GM04504 (cell line): ENCODE measurements at regions not wholly inside any gene's neighbourhood (a gene's known extent, or its start where the extent isn't known, plus 50 kb on each side); places are given as distances from the start of the nearest gene placed in this dataset.

Experiments used
- DNase-seq: peaks from one replicate; pipeline ENCODE4 v3.0.0-alpha.2; 2012; ENCODE audit warnings: low read depth

GRCh38 chr10:8539056-8539455, 484.6 kb downstream of the GATA3 start:
- no peak for DNase-seq

GRCh38 chr10:8543361-8544056, 489.0 kb downstream of the GATA3 start:
- no peak for DNase-seq

GRCh38 chr10:8544057-8544380, 489.5 kb downstream of the GATA3 start:
- no peak for DNase-seq

- DNase-seq = no peak
These were observed 490.0 kb downstream of the GATA3 start for GRCh38 chr10:8544500-8544899.

- no peak for DNase-seq
These were observed 500.1 kb downstream of the GATA3 start for GRCh38 chr10:8554574-8554973.

- no peak for DNase-seq
These were observed 501.8 kb downstream of the GATA3 start for GRCh38 chr10:8556321-8556720.

GRCh38 chr10:8563478-8563877, 509.0 kb downstream of the GATA3 start:
- no peak for DNase-seq

GRCh38 chr10:8566737-8567136, 512.2 kb downstream of the GATA3 start:
- no peak for DNase-seq

GRCh38 chr10:8568401-8568800, 513.9 kb downstream of the GATA3 start:
- DNase-seq = no peak

- DNase-seq = no peak
These were observed 521.1 kb downstream of the GATA3 start for GRCh38 chr10:8575620-8576019.

GRCh38 chr10:8576281-8576680, 521.8 kb downstream of the GATA3 start:
- DNase-seq = no peak

- DNase-seq = no peak
These were observed 522.4 kb downstream of the GATA3 start for GRCh38 chr10:8576911-8577310.

- DNase-seq = no peak
These were observed 523.2 kb downstream of the GATA3 start for GRCh38 chr10:8577686-8578085.

- no peak for DNase-seq
These were observed 527.2 kb downstream of the GATA3 start for GRCh38 chr10:8581521-8582225.

GRCh38 chr10:8583096-8583495, 528.6 kb downstream of the GATA3 start:
- DNase-seq = no peak

GRCh38 chr10:8584666-8585065, 530.2 kb downstream of the GATA3 start:
- no peak for DNase-seq

GRCh38 chr10:8586504-8586903, 532.0 kb downstream of the GATA3 start:
- DNase-seq = no peak

- no peak for DNase-seq
These were observed 533.6 kb downstream of the GATA3 start for GRCh38 chr10:8588135-8588534.

- no peak for DNase-seq
These were observed 536.0 kb downstream of the GATA3 start for GRCh38 chr10:8590518-8590917.

GRCh38 chr10:8591640-8592039, 537.2 kb downstream of the GATA3 start:
- DNase-seq = no peak

- DNase-seq = no peak
These were observed 539.7 kb downstream of the GATA3 start for GRCh38 chr10:8594176-8594575.

GRCh38 chr10:8594711-8595110, 540.2 kb downstream of the GATA3 start:
- DNase-seq = no peak

- DNase-seq = no peak
These were observed 540.7 kb downstream of the GATA3 start for GRCh38 chr10:8595140-8595539.

GRCh38 chr10:8596929-8597472, 542.5 kb downstream of the GATA3 start:
- no peak for DNase-seq
